ENCODE measurements at regions not wholly inside any gene's neighbourhood (a gene's known extent, or its start where the extent isn't known, plus 50 kb on each side); places are given as distances from the start of the nearest gene placed in this dataset.
A peak's percentile ranks its signal among the peaks of the same experiment; 100 is the strongest.

DNA sequence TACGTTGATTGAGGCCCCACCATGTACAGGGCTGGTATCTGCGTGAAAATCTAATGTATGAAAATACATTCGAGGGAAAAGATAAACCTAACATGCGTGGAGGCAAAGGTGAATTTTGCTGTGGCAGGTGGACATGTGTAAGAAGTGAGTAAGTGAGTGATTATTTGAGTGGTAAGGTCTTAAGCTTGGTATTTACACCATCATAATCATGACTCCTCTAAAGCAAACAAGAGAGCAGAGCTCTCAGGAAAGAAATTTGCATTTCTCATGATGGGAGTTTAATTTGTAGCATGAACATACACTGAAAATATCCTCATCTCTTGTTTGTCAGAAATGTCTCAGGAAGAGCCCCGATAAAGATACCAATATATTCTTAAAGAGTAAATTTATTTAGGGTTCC lies 260.6 kb downstream of the PSAT1 start:
- H2AFZ ChIP-seq (ENCODE audit: low read depth, low read length): no peak overlapping the region
- no peaks in the 10 kb centered on the region for H3K9me3 Mint-ChIP-seq (ENCODE audit: unreplicated experiment)
- DNase-seq (ENCODE audit: low read depth) (no peak), FAIRE-seq (peak; percentile 80)
- H4K20me1 ChIP-seq (ENCODE audit: insufficient read depth, low read length): no peaks in the 10 kb centered on the region
- H3K4me3 ChIP-seq (ENCODE audit: insufficient read depth, low read depth, low read length): no peak overlapping the region
- no peak overlapping the region for H3K4me3 Mint-ChIP-seq (ENCODE audit: unreplicated experiment)
- peaks cover 6% of the 10 kb centered on the region for H3K4me1 ChIP-seq (ENCODE audit: insufficient read depth, low read length)
- TF ChIP-seq, protein P1, sequence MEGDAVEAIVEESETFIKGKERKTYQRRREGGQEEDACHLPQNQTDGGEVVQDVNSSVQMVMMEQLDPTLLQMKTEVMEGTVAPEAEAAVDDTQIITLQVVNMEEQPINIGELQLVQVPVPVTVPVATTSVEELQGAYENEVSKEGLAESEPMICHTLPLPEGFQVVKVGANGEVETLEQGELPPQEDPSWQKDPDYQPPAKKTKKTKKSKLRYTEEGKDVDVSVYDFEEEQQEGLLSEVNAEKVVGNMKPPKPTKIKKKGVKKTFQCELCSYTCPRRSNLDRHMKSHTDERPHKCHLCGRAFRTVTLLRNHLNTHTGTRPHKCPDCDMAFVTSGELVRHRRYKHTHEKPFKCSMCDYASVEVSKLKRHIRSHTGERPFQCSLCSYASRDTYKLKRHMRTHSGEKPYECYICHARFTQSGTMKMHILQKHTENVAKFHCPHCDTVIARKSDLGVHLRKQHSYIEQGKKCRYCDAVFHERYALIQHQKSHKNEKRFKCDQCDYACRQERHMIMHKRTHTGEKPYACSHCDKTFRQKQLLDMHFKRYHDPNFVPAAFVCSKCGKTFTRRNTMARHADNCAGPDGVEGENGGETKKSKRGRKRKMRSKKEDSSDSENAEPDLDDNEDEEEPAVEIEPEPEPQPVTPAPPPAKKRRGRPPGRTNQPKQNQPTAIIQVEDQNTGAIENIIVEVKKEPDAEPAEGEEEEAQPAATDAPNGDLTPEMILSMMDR (IDR thresholded peaks at IDR 0.05; ENCODE audit: insufficient read depth, low read depth, low read length): no peak
- TF ChIP-seq EZH2 (IDR thresholded peaks at IDR 0.05; ENCODE audit: insufficient read depth, low read length): no peak
- H3K27ac Mint-ChIP-seq (ENCODE audit: unreplicated experiment): no peak overlapping the region
- no peak overlapping the region for H3K9ac ChIP-seq (ENCODE audit: low read length)
- H3K79me2 ChIP-seq (ENCODE audit: insufficient read depth, low read length): no peaks in the 10 kb centered on the region
- no peaks in the 10 kb centered on the region for H3K9me3 ChIP-seq (ENCODE audit: insufficient read depth, low read depth, low read length)
- H3K36me3 Mint-ChIP-seq (ENCODE audit: low read depth, unreplicated experiment): no peaks in the 10 kb centered on the region
- no peak overlapping the region for H3K4me2 ChIP-seq (ENCODE audit: low read length)
- H3K27me3 ChIP-seq (ENCODE audit: insufficient read depth, low read length): peaks cover 10% of the 10 kb centered on the region
- no peaks in the 10 kb centered on the region for H3K27me3 Mint-ChIP-seq (ENCODE audit: low read depth, unreplicated experiment)
- no peak overlapping the region for H3K27ac ChIP-seq (ENCODE audit: low read depth, low read length)
- no peaks in the 10 kb centered on the region for H3K36me3 ChIP-seq (ENCODE audit: insufficient read depth, low read length)
- H3K4me1 Mint-ChIP-seq (ENCODE audit: low read depth, unreplicated experiment): peaks cover 15% of the 10 kb centered on the region

DNA sequence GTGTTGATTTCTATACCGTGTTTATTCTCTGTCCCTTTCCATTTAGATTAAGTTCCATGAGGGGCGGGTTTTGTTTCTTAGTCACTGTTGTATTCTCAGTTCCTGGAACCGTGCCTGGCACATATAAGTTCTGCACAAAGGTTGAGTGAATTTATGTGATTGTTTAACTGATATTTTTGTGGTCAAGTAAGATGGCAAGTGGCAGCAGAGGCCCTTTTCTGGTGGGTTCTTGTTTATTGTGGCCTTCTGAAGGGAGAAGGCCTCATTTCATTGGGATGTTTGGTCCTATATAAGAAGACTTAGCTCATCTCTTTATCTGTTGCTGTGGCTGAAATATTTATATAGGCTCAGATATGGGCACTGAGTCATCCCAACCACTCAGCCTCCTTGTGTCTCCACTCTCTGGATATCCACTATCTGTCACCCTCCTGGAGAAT lies 262.5 kb downstream of the PSAT1 start:
- DNase-seq (ENCODE audit: low read depth): peak; percentile 80
- Histone ChIP-seq H3K9ac (ENCODE audit: low read length) (no peak overlapping the region), H3K4me2 (ENCODE audit: low read length) (peak overlapping the region; percentile 53), H3K27me3 (ENCODE audit: insufficient read depth, low read length) (peaks cover 10% of the 10 kb centered on the region), H3K36me3 (ENCODE audit: insufficient read depth, low read length) (no peaks in the 10 kb centered on the region), H3K79me2 (ENCODE audit: insufficient read depth, low read length) (no peaks in the 10 kb centered on the region), H2AFZ (ENCODE audit: low read depth, low read length) (no peak overlapping the region), H3K4me3 (ENCODE audit: insufficient read depth, low read depth, low read length) (no peak overlapping the region), H3K27ac (ENCODE audit: low read depth, low read length) (no peak overlapping the region), H3K4me1 (ENCODE audit: insufficient read depth, low read length) (peaks cover 6% of the 10 kb centered on the region), H4K20me1 (ENCODE audit: insufficient read depth, low read length) (no peaks in the 10 kb centered on the region), H3K9me3 (ENCODE audit: insufficient read depth, low read depth, low read length) (no peaks in the 10 kb centered on the region)
- Mint-ChIP-seq H3K4me1 (ENCODE audit: low read depth, unreplicated experiment) (peaks cover 12% of the 10 kb centered on the region), H3K9me3 (ENCODE audit: unreplicated experiment) (no peaks in the 10 kb centered on the region), H3K27ac (ENCODE audit: unreplicated experiment) (no peak overlapping the region), H3K36me3 (ENCODE audit: low read depth, unreplicated experiment) (no peaks in the 10 kb centered on the region), H3K27me3 (ENCODE audit: low read depth, unreplicated experiment) (peaks cover 3% of the 10 kb centered on the region), H3K4me3 (ENCODE audit: unreplicated experiment) (no peak overlapping the region)
- FAIRE-seq: peak; percentile 70
- TF ChIP-seq, protein P1 (IDR thresholded peaks at IDR 0.05; ENCODE audit: insufficient read depth, low read depth, low read length): no peak
- no peak for TF ChIP-seq EZH2 (IDR thresholded peaks at IDR 0.05; ENCODE audit: insufficient read depth, low read length)

DNA sequence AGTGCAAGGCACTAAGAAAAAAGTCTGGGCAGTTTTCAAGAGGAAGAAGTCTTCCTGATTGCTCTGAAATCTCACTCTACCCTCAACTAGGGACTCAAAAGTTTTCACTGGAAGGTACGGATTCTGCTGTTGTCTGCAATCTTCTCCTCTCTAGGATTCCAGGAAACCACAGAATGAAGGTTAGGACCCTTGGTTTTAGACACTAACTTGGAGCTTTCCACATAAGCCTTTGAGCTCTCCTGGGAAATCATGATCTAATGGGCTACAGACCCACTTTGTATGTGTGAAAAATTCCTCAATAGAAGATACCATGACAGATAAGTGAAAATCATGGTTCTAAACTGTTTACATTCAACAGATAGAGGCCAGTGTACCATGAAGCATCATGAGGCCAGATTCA lies 265.1 kb downstream of the PSAT1 start:
- Mint-ChIP-seq H3K4me1 (ENCODE audit: low read depth, unreplicated experiment) (peaks cover 19% of the 10 kb centered on the region), H3K27ac (ENCODE audit: unreplicated experiment) (no peak overlapping the region)

More for the DNA sequence above, 265.1 kb downstream of the PSAT1 start:
- peaks cover 13% of the 10 kb centered on the region for H3K4me1 ChIP-seq (ENCODE audit: insufficient read depth, low read length)
- Mint-ChIP-seq H3K9me3 (ENCODE audit: unreplicated experiment) (no peaks in the 10 kb centered on the region), H3K36me3 (ENCODE audit: low read depth, unreplicated experiment) (no peaks in the 10 kb centered on the region), H3K4me3 (ENCODE audit: unreplicated experiment) (no peak overlapping the region), H3K27me3 (ENCODE audit: low read depth, unreplicated experiment) (peaks cover 3% of the 10 kb centered on the region)
- H3K79me2 ChIP-seq (ENCODE audit: insufficient read depth, low read length): no peaks in the 10 kb centered on the region
- no peak overlapping the region for H2AFZ ChIP-seq (ENCODE audit: low read depth, low read length)
- H3K9ac ChIP-seq (ENCODE audit: low read length): no peak overlapping the region
- H3K27ac ChIP-seq (ENCODE audit: low read depth, low read length): no peak overlapping the region
- H3K36me3 ChIP-seq (ENCODE audit: insufficient read depth, low read length): no peaks in the 10 kb centered on the region
- no peaks in the 10 kb centered on the region for H4K20me1 ChIP-seq (ENCODE audit: insufficient read depth, low read length)
- FAIRE-seq: no peak
- no peaks in the 10 kb centered on the region for H3K9me3 ChIP-seq (ENCODE audit: insufficient read depth, low read depth, low read length)
- H3K4me3 ChIP-seq (ENCODE audit: insufficient read depth, low read depth, low read length): no peak overlapping the region
- TF ChIP-seq EZH2 (IDR thresholded peaks at IDR 0.05; ENCODE audit: insufficient read depth, low read length): no peak
- TF ChIP-seq, protein P1 (IDR thresholded peaks at IDR 0.05; ENCODE audit: insufficient read depth, low read depth, low read length): no peak
- peak; percentile 46 for DNase-seq (ENCODE audit: low read depth)
- H3K4me2 ChIP-seq (ENCODE audit: low read length): no peak overlapping the region
- peaks cover 5% of the 10 kb centered on the region for H3K27me3 ChIP-seq (ENCODE audit: insufficient read depth, low read length)

All from astrocyte (in vitro differentiated cells and primary cell).